Astrocyte (in vitro differentiated cells and primary cell): ENCODE measurements at regions not wholly inside any gene's neighbourhood (a gene's known extent, or its start where the extent isn't known, plus 50 kb on each side); places are given as distances from the start of the nearest gene placed in this dataset.

Experiments used
- CTCF ChIP-seq: IDR thresholded peaks from 2 replicates; pipeline ENCODE4 v1.5.1; 2011; ENCODE audit warnings: low read depth, mild to moderate bottlenecking, inconsistent platforms, low read length, moderate library complexity; ENCODE audit not compliant: insufficient read depth
- EZH2 ChIP-seq: IDR thresholded peaks from 2 replicates; pipeline ENCODE4 v1.6.1; 2012; ENCODE audit warnings: mild to moderate bottlenecking, low read length, inconsistent platforms; ENCODE audit not compliant: insufficient read depth

- TF ChIP-seq CTCF = no peak
- TF ChIP-seq EZH2 = no peak
Measured at GRCh38 chr13:51525567-51526167, 58.6 kb upstream of the WDFY2 start.
